GM23338 (cell line): ENCODE measurements at regions not wholly inside any gene's neighbourhood (a gene's known extent, or its start where the extent isn't known, plus 50 kb on each side); places are given as distances from the start of the nearest gene placed in this dataset.

Source experiments
- ATAC-seq: fragments of 200-7000 bp; cut with Tn5 transposase; 3 replicates; pipeline ENCODE4 v1.9.1; 2020
- DNase-seq: peaks from one replicate; pipeline ENCODE4 v3.0.0-alpha.2; 2015; ENCODE audit warnings: low spot score
- H2AFZ ChIP-seq: fragments of 200-600 bp; sonication (generic); 2 replicates; pipeline ENCODE4 v1.8.0; 2016; ENCODE audit warnings: antibody characterized with exemption, mild to moderate bottlenecking, moderate library complexity
- H3F3A ChIP-seq: fragments of 200-600 bp; sonication (generic); replicated peaks from 2 replicates; pipeline ENCODE4 v1.8.0; 2017; ENCODE audit warnings: antibody characterized with exemption, mixed run types, low read depth
- H3K27ac ChIP-seq: fragments of 200-600 bp; sonication (generic); 2 replicates; pipeline ENCODE4 v1.6.1; 2016; ENCODE audit warnings: low read depth
- H3K27me3 ChIP-seq: fragments of 200-600 bp; sonication (generic); 2 replicates; pipeline ENCODE4 v1.8.0; 2016; ENCODE audit warnings: mild to moderate bottlenecking, mixed run types, moderate library complexity; ENCODE audit not compliant: insufficient read depth
- H3K36me3 ChIP-seq: fragments of 200-600 bp; sonication (generic); 2 replicates; pipeline ENCODE4 v1.8.0; 2016; ENCODE audit warnings: mild to moderate bottlenecking; ENCODE audit not compliant: insufficient read depth
- H3K4me1 ChIP-seq: fragments of 200-600 bp; sonication (generic); 2 replicates; pipeline ENCODE4 v1.8.0; 2016; ENCODE audit warnings: mild to moderate bottlenecking, moderate library complexity; ENCODE audit not compliant: insufficient read depth
- H3K4me2 ChIP-seq: fragments of 200-600 bp; sonication (generic); 2 replicates; pipeline ENCODE4 v1.7.1; 2017; ENCODE audit warnings: mixed run types
- H3K4me3 ChIP-seq: fragments of 200-600 bp; sonication (generic); 2 replicates; pipeline ENCODE4 v1.6.1; 2016; ENCODE audit warnings: mixed run types
- H3K79me2 ChIP-seq: fragments of 200-600 bp; sonication (generic); replicated peaks from 2 replicates; pipeline ENCODE4 v1.8.0; 2017; ENCODE audit warnings: mild to moderate bottlenecking; ENCODE audit not compliant: insufficient read depth
- H3K9me2 ChIP-seq: fragments of 200-600 bp; sonication (generic); 2 replicates; pipeline ENCODE4 v1.8.0; 2017; ENCODE audit not compliant: insufficient read depth
- H4K20me1 ChIP-seq: fragments of 200-600 bp; sonication (generic); replicated peaks from 2 replicates; pipeline ENCODE4 v1.8.0; 2017; ENCODE audit warnings: mild to moderate bottlenecking; ENCODE audit not compliant: insufficient read depth
- H3K27ac Mint-ChIP-seq: 2 replicates; pipeline ENCODE4 v1.8.0; 2020; ENCODE audit warnings: inconsistent platforms, mild to moderate bottlenecking, moderate library complexity, mixed read lengths
- H3K27me3 Mint-ChIP-seq: 3 replicates; pipeline ENCODE4 v1.8.0; 2022; ENCODE audit warnings: low read depth, mild to moderate bottlenecking, moderate library complexity, mixed read lengths, inconsistent platforms; ENCODE audit not compliant: insufficient read depth, poor library complexity
- H3K36me3 Mint-ChIP-seq: 3 replicates; pipeline ENCODE4 v1.8.0; 2021; ENCODE audit warnings: low read depth, mild to moderate bottlenecking, inconsistent platforms, moderate library complexity, mixed read lengths
- H3K4me1 Mint-ChIP-seq: 3 replicates; pipeline ENCODE4 v1.8.0; 2020; ENCODE audit warnings: mild to moderate bottlenecking, inconsistent platforms, mixed read lengths
- H3K4me3 Mint-ChIP-seq: 3 replicates; pipeline ENCODE4 v1.8.0; 2021; ENCODE audit warnings: moderate library complexity, mild to moderate bottlenecking, inconsistent platforms, mixed read lengths
- H3K9me3 Mint-ChIP-seq: 3 replicates; pipeline ENCODE4 v1.8.0; 2020; ENCODE audit warnings: moderate library complexity, mild to moderate bottlenecking, inconsistent platforms, mixed read lengths
- CREB1 ChIP-seq: fragments of 250-450 bp; sonication (Bioruptor Pico); IDR thresholded peaks from 2 replicates; pipeline ENCODE4 v1.5.0; 2020; ENCODE audit warnings: low read depth, mild to moderate bottlenecking, moderate library complexity
- CTCF ChIP-seq, 2 experiments: fragments of 200-600 bp in 1 of 2; sonication (generic) in 1 of 2; conservative IDR thresholded peaks; 2 replicates each; pipeline versions ENCODE4 v1.5.1 to v1.6.1; 2016 to 2017; ENCODE audit warnings: antibody characterized with exemption in 2 of 2, low read depth in 2 of 2, mild to moderate bottlenecking in 2 of 2, moderate library complexity in 1 of 2
- ETS1 ChIP-seq: IDR thresholded peaks from 2 replicates; pipeline ENCODE4 v1.6.1; 2016; ENCODE audit warnings: antibody characterized with exemption
- EZH2 ChIP-seq: fragments of 200-600 bp; sonication (generic); IDR thresholded peaks from one replicate; pipeline ENCODE4 v1.8.0; 2017; ENCODE audit warnings: antibody characterized with exemption, mild to moderate bottlenecking, low read depth; ENCODE audit not compliant: unreplicated experiment
- EZH2phosphoT487 ChIP-seq: fragments of 200-600 bp; sonication (generic); IDR thresholded peaks from one replicate; pipeline ENCODE4 v1.8.1; 2018; ENCODE audit warnings: antibody characterized with exemption; ENCODE audit not compliant: unreplicated experiment
- JUNB ChIP-seq: IDR thresholded peaks from one replicate; pipeline ENCODE4 v1.6.1; 2016; ENCODE audit warnings: antibody characterized with exemption; ENCODE audit not compliant: unreplicated experiment
- NANOG ChIP-seq: IDR thresholded peaks from 2 replicates; pipeline ENCODE4 v1.6.1; 2016; ENCODE audit warnings: antibody characterized with exemption, borderline replicate concordance
- POLR2AphosphoS5 ChIP-seq: IDR thresholded peaks from 2 replicates; pipeline ENCODE4 v1.6.1; 2016; ENCODE audit warnings: antibody characterized with exemption, low read depth
- REST ChIP-seq: IDR thresholded peaks from one replicate; pipeline ENCODE4 v1.6.1; 2018; ENCODE audit warnings: antibody characterized with exemption; ENCODE audit not compliant: unreplicated experiment
- STAT1 ChIP-seq: IDR thresholded peaks from one replicate; pipeline ENCODE4 v1.6.1; 2016; ENCODE audit warnings: antibody characterized with exemption; ENCODE audit not compliant: unreplicated experiment
- ZNF114 ChIP-seq: fragments of 250-450 bp; sonication (Bioruptor Pico); IDR thresholded peaks from 2 replicates; pipeline ENCODE4 v1.5.0; 2020; ENCODE audit warnings: mild to moderate bottlenecking, moderate library complexity
- ZNF331 ChIP-seq: fragments of 250-450 bp; sonication (Bioruptor Pico); IDR thresholded peaks from 2 replicates; pipeline ENCODE4 v1.5.0; 2020; ENCODE audit warnings: low read depth, mild to moderate bottlenecking, moderate library complexity
- ZNF462 ChIP-seq: fragments of 250-450 bp; sonication (Bioruptor Pico); IDR thresholded peaks from 2 replicates; pipeline ENCODE4 v1.5.0; 2020; ENCODE audit warnings: mild to moderate bottlenecking, moderate library complexity

GRCh38 chr2:175326801-175327200, 145.3 kb upstream of the ATP5MC3 start:
- no peaks in the 10 kb centered on the region for H3K27me3 ChIP-seq
- no peak for TF ChIP-seq CTCF (conservative IDR thresholded peaks at IDR 0.05; ENCODE audit: low read depth in 2 of 2)
- TF ChIP-seq EZH2 = no peak
- no peak for TF ChIP-seq STAT1
- no peak for TF ChIP-seq ETS1
- no peak for TF ChIP-seq ZNF331 (CRISPR knock-in tag)
- TF ChIP-seq EZH2phosphoT487 = no peak
- TF ChIP-seq NANOG = no peak
- TF ChIP-seq JUNB = no peak
- no peak for TF ChIP-seq REST
- no peak for TF ChIP-seq POLR2AphosphoS5
- TF ChIP-seq ZNF114 (CRISPR knock-in tag) = no peak
- no peak for TF ChIP-seq ZNF462 (CRISPR knock-in tag)
- no peak for TF ChIP-seq CREB1 (CRISPR knock-in tag)
- no peak overlapping the region for H2AFZ ChIP-seq
- H3K4me1 ChIP-seq = no peaks in the 10 kb centered on the region
- no peaks in the 10 kb centered on the region for H3K79me2 ChIP-seq
- H3K4me3 Mint-ChIP-seq = no peak overlapping the region
- no peaks in the 10 kb centered on the region for H3F3A ChIP-seq
- H3K27me3 Mint-ChIP-seq = peaks cover 2% of the 10 kb centered on the region
- no peak overlapping the region for H3K27ac ChIP-seq
- no peaks in the 10 kb centered on the region; the same call in 1 of the 2 replicates for H3K36me3 ChIP-seq
- H3K9me3 Mint-ChIP-seq = peaks cover 33% of the 10 kb centered on the region
- H3K4me1 Mint-ChIP-seq = peaks cover 6% of the 10 kb centered on the region
- peaks cover 21% of the 10 kb centered on the region for H3K36me3 Mint-ChIP-seq
- DNase-seq (no peak), ATAC-seq (no peak)
- no peak overlapping the region for H3K27ac Mint-ChIP-seq
- H3K4me2 ChIP-seq = no peak overlapping the region
- H3K9me2 ChIP-seq = no peaks in the 10 kb centered on the region
- H4K20me1 ChIP-seq = no peaks in the 10 kb centered on the region
- H3K4me3 ChIP-seq = no peak overlapping the region
